WTC11 (cell line): ENCODE measurements at regions not wholly inside any gene's neighbourhood (a gene's known extent, or its start where the extent isn't known, plus 50 kb on each side); places are given as distances from the start of the nearest gene placed in this dataset.

ENCODE experiments used
- ATAC-seq: fragments of 200-7000 bp; cut with Tn5 transposase; 2 replicates; pipeline ENCODE4 v1.10.0; 2021; ENCODE audit warnings: mild to moderate bottlenecking, moderate library complexity
- CTCF ChIA-PET: fragments of 300-600 bp; sonication (Branson Sonifier 250); formaldehyde crosslinking; loops from one replicate; lab custom pipeline; 2021; ENCODE audit warnings: antibody characterized with exemption; lab: Charles Lee
- POLR2A ChIA-PET: fragments of 350-600 bp; sonication (Branson Sonifier 250); formaldehyde crosslinking; loops from one replicate; lab custom pipeline; 2021; ENCODE audit warnings: antibody characterized with exemption; lab: Charles Lee
- DNase-seq: peaks from one replicate; pipeline ENCODE4 v3.0.0; 2021; ENCODE audit warnings: low spot score
- H3K27ac Mint-ChIP-seq: 2 replicates; pipeline ENCODE4 v1.8.0; 2021; ENCODE audit warnings: mixed read lengths
- H3K27me3 Mint-ChIP-seq: 2 replicates; pipeline ENCODE4 v1.8.0; 2021; ENCODE audit warnings: low read depth, mild to moderate bottlenecking, moderate library complexity, mixed read lengths
- H3K36me3 Mint-ChIP-seq: 2 replicates; pipeline ENCODE4 v1.8.0; 2021; ENCODE audit warnings: mixed read lengths
- H3K4me1 Mint-ChIP-seq: 2 replicates; pipeline ENCODE4 v1.8.0; 2022; ENCODE audit warnings: mixed read lengths
- H3K4me3 Mint-ChIP-seq: 2 replicates; pipeline ENCODE4 v1.8.0; 2021; ENCODE audit warnings: mild to moderate bottlenecking, moderate library complexity, mixed read lengths
- H3K9me3 Mint-ChIP-seq: 2 replicates; pipeline ENCODE4 v1.8.0; 2021; ENCODE audit warnings: mixed read lengths
- ATF1 ChIP-seq: sonication (generic); formaldehyde crosslinking; IDR thresholded peaks from 2 replicates; pipeline ENCODE4 v1.8.1; 2023; ENCODE audit warnings: mild to moderate bottlenecking, moderate library complexity, missing genetic modification reagents
- E2F4 ChIP-seq: sonication (generic); formaldehyde crosslinking; IDR thresholded peaks from 2 replicates; pipeline ENCODE4 v1.8.1; 2022; ENCODE audit warnings: low read depth, mild to moderate bottlenecking, moderate library complexity, missing genetic modification reagents, borderline replicate concordance
- ETV6 ChIP-seq: sonication (generic); formaldehyde crosslinking; IDR thresholded peaks from 2 replicates; pipeline ENCODE4 v1.8.1; 2022; ENCODE audit warnings: mild to moderate bottlenecking, missing genetic modification reagents
- GABPB1 ChIP-seq: sonication (generic); formaldehyde crosslinking; IDR thresholded peaks from 2 replicates; pipeline ENCODE4 v1.8.1; 2023; ENCODE audit warnings: mild to moderate bottlenecking, missing genetic modification reagents
- JUN ChIP-seq: sonication (generic); formaldehyde crosslinking; IDR thresholded peaks from 2 replicates; pipeline ENCODE4 v1.8.0; 2023; ENCODE audit warnings: mild to moderate bottlenecking, missing genetic modification reagents
- MLX ChIP-seq: sonication (generic); formaldehyde crosslinking; IDR thresholded peaks from 2 replicates; pipeline ENCODE4 v1.8.1; 2023; ENCODE audit warnings: mild to moderate bottlenecking, missing genetic modification reagents, moderate library complexity
- RELA ChIP-seq: sonication (generic); formaldehyde crosslinking; IDR thresholded peaks from 2 replicates; pipeline ENCODE4 v1.8.1; 2022; ENCODE audit warnings: missing genetic modification reagents, mild to moderate bottlenecking, borderline replicate concordance
- TEAD1 ChIP-seq: sonication (generic); formaldehyde crosslinking; IDR thresholded peaks from 2 replicates; pipeline ENCODE4 v1.8.0; 2022; ENCODE audit warnings: mild to moderate bottlenecking, missing genetic modification reagents
- ZNF263 ChIP-seq: sonication (generic); formaldehyde crosslinking; IDR thresholded peaks from 2 replicates; pipeline ENCODE4 v1.8.1; 2022; ENCODE audit warnings: low read depth, mild to moderate bottlenecking, moderate library complexity, missing genetic modification reagents
- ZNF423 ChIP-seq: fragments of 250-450 bp; sonication (Bioruptor Pico); IDR thresholded peaks from 2 replicates; pipeline ENCODE4 v2.1.2; 2022; ENCODE audit warnings: mild to moderate bottlenecking, moderate library complexity
- ZNF532 ChIP-seq: fragments of 250-450 bp; sonication (Bioruptor Pico); IDR thresholded peaks from 2 replicates; pipeline ENCODE4 v1.9.0; 2021; ENCODE audit warnings: mild to moderate bottlenecking, borderline replicate concordance
- TF ChIP-seq, protein P1 (sequence below): sonication (generic); formaldehyde crosslinking; IDR thresholded peaks from 2 replicates; pipeline ENCODE4 v1.8.0; 2022; ENCODE audit warnings: mild to moderate bottlenecking, missing genetic modification reagents
- TF ChIP-seq, protein P2 (sequence below): sonication (generic); formaldehyde crosslinking; IDR thresholded peaks from 2 replicates; pipeline ENCODE4 v1.8.0; 2023; ENCODE audit warnings: mild to moderate bottlenecking, missing genetic modification reagents
- TF ChIP-seq, protein P3 (sequence below): fragments of 250-450 bp; sonication (Bioruptor Pico); conservative IDR thresholded peaks from 2 replicates; pipeline ENCODE4 v1.9.0; 2021; ENCODE audit warnings: mild to moderate bottlenecking

DNA sequence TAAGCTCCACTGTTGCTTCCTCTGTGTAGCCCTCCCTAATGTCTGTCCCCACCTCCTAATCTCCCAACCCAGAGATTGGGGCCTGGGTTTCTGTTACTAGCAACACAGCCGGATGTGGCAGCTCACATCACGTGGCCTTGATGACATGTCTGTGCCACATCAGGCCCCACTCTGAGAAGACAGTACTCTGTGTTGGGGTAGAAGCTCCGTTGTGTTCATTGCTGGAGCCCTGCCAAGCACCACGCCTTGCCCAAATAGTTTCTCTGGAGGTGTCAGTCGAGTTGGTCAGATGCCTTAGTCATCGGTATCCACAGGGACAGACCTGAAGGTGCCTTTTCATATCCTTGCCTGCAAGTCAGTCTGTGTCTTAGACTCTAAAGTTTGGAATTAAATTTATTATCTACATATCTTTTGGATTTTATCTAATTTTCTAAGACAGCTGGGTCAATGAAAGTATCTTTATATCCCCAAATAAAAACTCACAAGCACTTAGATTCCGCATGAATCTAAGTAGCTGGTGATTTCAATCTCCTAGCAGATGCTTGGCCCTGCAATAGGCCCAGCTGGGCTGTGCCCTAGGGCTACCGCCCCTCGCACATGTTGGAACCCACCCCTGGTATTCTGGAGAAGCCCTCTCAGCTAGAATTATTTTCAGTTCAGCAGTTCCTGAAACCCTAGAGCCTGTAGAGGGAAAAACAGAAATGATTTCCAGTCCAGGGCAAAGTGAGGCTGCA lies 204.0 kb upstream of the TSHZ3 start:
- no peak overlapping the region for H3K27ac Mint-ChIP-seq
- TF ChIP-seq, protein P1, sequence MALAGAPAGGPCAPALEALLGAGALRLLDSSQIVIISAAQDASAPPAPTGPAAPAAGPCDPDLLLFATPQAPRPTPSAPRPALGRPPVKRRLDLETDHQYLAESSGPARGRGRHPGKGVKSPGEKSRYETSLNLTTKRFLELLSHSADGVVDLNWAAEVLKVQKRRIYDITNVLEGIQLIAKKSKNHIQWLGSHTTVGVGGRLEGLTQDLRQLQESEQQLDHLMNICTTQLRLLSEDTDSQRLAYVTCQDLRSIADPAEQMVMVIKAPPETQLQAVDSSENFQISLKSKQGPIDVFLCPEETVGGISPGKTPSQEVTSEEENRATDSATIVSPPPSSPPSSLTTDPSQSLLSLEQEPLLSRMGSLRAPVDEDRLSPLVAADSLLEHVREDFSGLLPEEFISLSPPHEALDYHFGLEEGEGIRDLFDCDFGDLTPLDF = no peak
- no peak for TF ChIP-seq ZNF423
- no peak for TF ChIP-seq E2F4 (CRISPR knock-in tag)
- TF ChIP-seq ZNF532 (CRISPR knock-in tag) = no peak
- TF ChIP-seq, protein P2, sequence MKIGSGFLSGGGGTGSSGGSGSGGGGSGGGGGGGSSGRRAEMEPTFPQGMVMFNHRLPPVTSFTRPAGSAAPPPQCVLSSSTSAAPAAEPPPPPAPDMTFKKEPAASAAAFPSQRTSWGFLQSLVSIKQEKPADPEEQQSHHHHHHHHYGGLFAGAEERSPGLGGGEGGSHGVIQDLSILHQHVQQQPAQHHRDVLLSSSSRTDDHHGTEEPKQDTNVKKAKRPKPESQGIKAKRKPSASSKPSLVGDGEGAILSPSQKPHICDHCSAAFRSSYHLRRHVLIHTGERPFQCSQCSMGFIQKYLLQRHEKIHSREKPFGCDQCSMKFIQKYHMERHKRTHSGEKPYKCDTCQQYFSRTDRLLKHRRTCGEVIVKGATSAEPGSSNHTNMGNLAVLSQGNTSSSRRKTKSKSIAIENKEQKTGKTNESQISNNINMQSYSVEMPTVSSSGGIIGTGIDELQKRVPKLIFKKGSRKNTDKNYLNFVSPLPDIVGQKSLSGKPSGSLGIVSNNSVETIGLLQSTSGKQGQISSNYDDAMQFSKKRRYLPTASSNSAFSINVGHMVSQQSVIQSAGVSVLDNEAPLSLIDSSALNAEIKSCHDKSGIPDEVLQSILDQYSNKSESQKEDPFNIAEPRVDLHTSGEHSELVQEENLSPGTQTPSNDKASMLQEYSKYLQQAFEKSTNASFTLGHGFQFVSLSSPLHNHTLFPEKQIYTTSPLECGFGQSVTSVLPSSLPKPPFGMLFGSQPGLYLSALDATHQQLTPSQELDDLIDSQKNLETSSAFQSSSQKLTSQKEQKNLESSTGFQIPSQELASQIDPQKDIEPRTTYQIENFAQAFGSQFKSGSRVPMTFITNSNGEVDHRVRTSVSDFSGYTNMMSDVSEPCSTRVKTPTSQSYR (CRISPR knock-in tag) = no peak
- no peak for TF ChIP-seq ATF1
- no peak for TF ChIP-seq GABPB1 (CRISPR knock-in tag)
- TF ChIP-seq ETV6 (CRISPR knock-in tag) = no peak
- no peak for TF ChIP-seq ZNF263 (CRISPR knock-in tag)
- no peak for TF ChIP-seq MLX (CRISPR knock-in tag)
- no peak for TF ChIP-seq TEAD1
- no peak for TF ChIP-seq JUN
- no peak for TF ChIP-seq RELA (CRISPR knock-in tag)
- TF ChIP-seq, protein P3, sequence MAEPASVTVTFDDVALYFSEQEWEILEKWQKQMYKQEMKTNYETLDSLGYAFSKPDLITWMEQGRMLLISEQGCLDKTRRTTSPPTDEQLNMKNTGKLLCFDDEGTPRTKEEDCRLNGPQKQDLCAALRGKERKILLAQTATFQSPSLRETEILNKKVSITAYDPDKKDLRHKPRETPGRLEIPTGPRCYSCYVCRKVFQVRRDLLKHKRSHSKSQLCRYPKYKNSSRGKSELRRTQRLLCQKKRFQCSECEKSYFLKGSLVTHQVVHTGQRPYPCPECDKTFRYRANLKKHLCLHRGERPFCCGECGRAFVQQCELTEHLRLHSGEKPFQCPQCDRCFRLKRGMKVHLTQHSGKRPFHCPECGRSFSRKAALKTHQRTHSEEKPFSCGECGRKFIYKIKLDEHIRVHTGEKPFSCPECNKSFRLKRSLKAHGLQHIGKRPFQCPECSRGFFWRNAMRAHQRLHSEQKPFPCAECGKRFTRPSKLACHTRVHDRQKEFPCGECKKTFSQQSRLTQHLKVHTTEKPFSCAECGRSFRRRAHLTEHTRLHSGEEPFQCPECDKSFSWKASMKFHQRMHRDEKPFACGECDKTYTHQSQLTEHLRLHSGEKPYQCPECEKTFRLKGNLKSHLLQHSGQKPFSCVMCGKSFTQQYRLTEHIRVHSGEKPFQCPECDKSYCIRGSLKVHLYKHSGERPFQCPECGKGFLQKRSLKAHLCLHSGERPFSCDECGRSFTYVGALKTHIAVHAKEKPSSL (CRISPR knock-in tag) = no peak
- ATAC-seq = no peak
- H3K4me3 Mint-ChIP-seq = no peak overlapping the region
- no peak for DNase-seq
- H3K27me3 Mint-ChIP-seq = no peaks in the 10 kb centered on the region; the same call in none of the 2 replicates
- CTCF ChIA-PET = interaction anchor here (1.4 kb wide), 2 partner anchors 10 to 499 kb away, joined by 4 to 5 read pairs; no protein-coding TSS in a partner anchor
- H3K9me3 Mint-ChIP-seq = peaks cover 7% of the 10 kb centered on the region; the same call in 1 of the 2 replicates
- POLR2A ChIA-PET = no interaction called here
- H3K36me3 Mint-ChIP-seq = peaks cover 3% of the 10 kb centered on the region; the same call in 1 of the 2 replicates
- H3K4me1 Mint-ChIP-seq = peaks cover 23% of the 10 kb centered on the region
